HG02610 (cell line): ENCODE measurements at regions not wholly inside any gene's neighbourhood (a gene's known extent, or its start where the extent isn't known, plus 50 kb on each side); places are given as distances from the start of the nearest gene placed in this dataset.

ENCODE experiments used
- ATAC-seq: cut with Tn5 transposase; IDR thresholded peaks from one replicate; pipeline ENCODE4 v1.9.1; 2021; ENCODE audit warnings: mild to moderate bottlenecking, moderate library complexity; ENCODE audit not compliant: unreplicated experiment

GRCh38 chr3:113051787-113052186 is 61.0 kb downstream of the GTPBP8 start:
- ATAC-seq, result no peak

- no peak for ATAC-seq
Measured at GRCh38 chr3:113053169-113053568, 62.4 kb downstream of the GTPBP8 start.

- no peak for ATAC-seq
Measured at GRCh38 chr3:113054552-113054951, 63.8 kb downstream of the GTPBP8 start.

GRCh38 chr3:113055201-113055600 is 64.4 kb downstream of the GTPBP8 start:
- ATAC-seq, result no peak

GRCh38 chr3:113055961-113056360 is 65.2 kb downstream of the GTPBP8 start:
- ATAC-seq, result no peak

- ATAC-seq, result peak; percentile 90
Measured at GRCh38 chr3:113057117-113057516, 66.3 kb downstream of the GTPBP8 start.

GRCh38 chr3:113058188-113058587 is 67.4 kb downstream of the GTPBP8 start:
- ATAC-seq, result no peak

- ATAC-seq, result no peak
Measured at GRCh38 chr3:113062705-113063104, 71.9 kb downstream of the GTPBP8 start.

- ATAC-seq, result no peak
Measured at GRCh38 chr3:113063126-113063894, 72.5 kb downstream of the GTPBP8 start.

- no peak for ATAC-seq
Measured at GRCh38 chr3:113064183-113064582, 73.4 kb downstream of the GTPBP8 start.

GRCh38 chr3:113065336-113065735 is 74.6 kb downstream of the GTPBP8 start:
- ATAC-seq, result no peak

- no peak for ATAC-seq
Measured at GRCh38 chr3:113070072-113070640, 79.4 kb downstream of the GTPBP8 start.

GRCh38 chr3:113070681-113071113 is 79.9 kb downstream of the GTPBP8 start:
- peak; percentile 87 for ATAC-seq

GRCh38 chr3:113075588-113075987 is 84.8 kb downstream of the GTPBP8 start:
- ATAC-seq, result no peak

- peak; percentile 57 for ATAC-seq
Measured at GRCh38 chr3:113079218-113079961, 88.6 kb downstream of the GTPBP8 start.

GRCh38 chr3:113084777-113085176 is 94.0 kb downstream of the GTPBP8 start:
- no peak for ATAC-seq

GRCh38 chr3:113086560-113087461 is 96.0 kb downstream of the GTPBP8 start:
- ATAC-seq, result no peak

- ATAC-seq, result no peak
Measured at GRCh38 chr3:113088616-113089015, 97.8 kb downstream of the GTPBP8 start.

GRCh38 chr3:113091417-113091816 is 100.6 kb downstream of the GTPBP8 start:
- ATAC-seq, result no peak

GRCh38 chr3:113092746-113093145 is 102.0 kb downstream of the GTPBP8 start:
- ATAC-seq, result no peak
